SK-N-SH treated with all-trans-retinoic acid at 6 μM for 48 hours (cell line): ENCODE measurements at regions not wholly inside any gene's neighbourhood (a gene's known extent, or its start where the extent isn't known, plus 50 kb on each side); places are given as distances from the start of the nearest gene placed in this dataset.
A peak's percentile ranks its signal among the peaks of the same experiment; 100 is the strongest.

ENCODE experiments used
- ATAC-seq: fragments of 200-7000 bp; cut with Tn5 transposase; 3 replicates; pipeline ENCODE4 v1.9.1; 2020; ENCODE audit warnings: mild to moderate bottlenecking, moderate library complexity
- ARNTL ChIP-seq: fragments of 450-650 bp; formaldehyde crosslinking; IDR thresholded peaks from 2 replicates; pipeline ENCODE4 v1.5.0; 2020; ENCODE audit warnings: low read depth, mild to moderate bottlenecking, moderate library complexity, borderline replicate concordance
- CREB5 ChIP-seq: fragments of 250-450 bp; sonication (Bioruptor Pico); IDR thresholded peaks from 2 replicates; pipeline ENCODE4 v1.5.1; 2020; ENCODE audit warnings: low read depth, mild to moderate bottlenecking, moderate library complexity
- CSRNP3 ChIP-seq: fragments of 250-450 bp; sonication (Bioruptor Pico); IDR thresholded peaks from 2 replicates; pipeline ENCODE4 v1.5.1; 2021; ENCODE audit warnings: mild to moderate bottlenecking, moderate library complexity
- ESRRG ChIP-seq: fragments of 250-450 bp; sonication (Bioruptor Pico); IDR thresholded peaks from 2 replicates; pipeline ENCODE4 v1.6.1; 2021; ENCODE audit warnings: mild to moderate bottlenecking
- ISL1 ChIP-seq: fragments of 250-450 bp; sonication (Bioruptor Pico); IDR thresholded peaks from 2 replicates; pipeline ENCODE4 v2.1.2; 2022; ENCODE audit warnings: mild to moderate bottlenecking, moderate library complexity
- OSR1 ChIP-seq: fragments of 250-450 bp; sonication (Bioruptor Pico); IDR thresholded peaks from 2 replicates; pipeline ENCODE4 v1.8.0; 2022; ENCODE audit warnings: moderate library complexity, mild to moderate bottlenecking, inconsistent platforms
- PATZ1 ChIP-seq: fragments of 250-450 bp; sonication (Bioruptor Pico); IDR thresholded peaks from 2 replicates; pipeline ENCODE4 v1.8.0; 2020; ENCODE audit warnings: mild to moderate bottlenecking, moderate library complexity, borderline replicate concordance
- POU6F1 ChIP-seq: fragments of 250-450 bp; sonication (Bioruptor Pico); IDR thresholded peaks from 2 replicates; pipeline ENCODE4 v1.8.0; 2021; ENCODE audit warnings: low read depth, mild to moderate bottlenecking, moderate library complexity, borderline replicate concordance
- PPARA ChIP-seq: fragments of 250-450 bp; sonication (Bioruptor Pico); IDR thresholded peaks from 2 replicates; pipeline ENCODE4 v1.5.0; 2020; ENCODE audit warnings: mild to moderate bottlenecking, borderline replicate concordance
- RARB ChIP-seq: fragments of 250-450 bp; sonication (Bioruptor Pico); IDR thresholded peaks from 2 replicates; pipeline ENCODE4 v1.8.0; 2021; ENCODE audit warnings: mild to moderate bottlenecking, moderate library complexity
- SNAI2 ChIP-seq: fragments of 250-450 bp; sonication (Bioruptor Pico); IDR thresholded peaks from 2 replicates; pipeline ENCODE4 v1.5.0; 2020; ENCODE audit warnings: mild to moderate bottlenecking, moderate library complexity
- TCF4 ChIP-seq: fragments of 250-450 bp; sonication (Bioruptor Pico); IDR thresholded peaks from 2 replicates; pipeline ENCODE4 v1.8.0; 2021; ENCODE audit warnings: mild to moderate bottlenecking, moderate library complexity, borderline replicate concordance
- TOX ChIP-seq: fragments of 250-450 bp; sonication (Bioruptor Pico); IDR thresholded peaks from 2 replicates; pipeline ENCODE4 v1.8.0; 2021; ENCODE audit warnings: mild to moderate bottlenecking, moderate library complexity, borderline replicate concordance
- TSHZ2 ChIP-seq: fragments of 250-450 bp; sonication (Bioruptor Pico); IDR thresholded peaks from 2 replicates; pipeline ENCODE4 v1.5.0; 2020; ENCODE audit warnings: mild to moderate bottlenecking, moderate library complexity
- ZC3H10 ChIP-seq: fragments of 250-450 bp; sonication (Bioruptor Pico); IDR thresholded peaks from 2 replicates; pipeline ENCODE4 v1.5.1; 2021; ENCODE audit warnings: mild to moderate bottlenecking, moderate library complexity
- ZFP3 ChIP-seq: fragments of 250-450 bp; sonication (Bioruptor Pico); IDR thresholded peaks from 2 replicates; pipeline ENCODE4 v1.5.0; 2020; ENCODE audit warnings: mild to moderate bottlenecking, moderate library complexity
- ZFP30 ChIP-seq: fragments of 450-650 bp; formaldehyde crosslinking; IDR thresholded peaks from 2 replicates; pipeline ENCODE4 v1.5.0; 2022; ENCODE audit warnings: mild to moderate bottlenecking, moderate library complexity
- ZNF565 ChIP-seq: fragments of 450-650 bp; formaldehyde crosslinking; conservative IDR thresholded peaks from 2 replicates; pipeline ENCODE4 v1.5.0; 2020; ENCODE audit warnings: low read depth, mild to moderate bottlenecking, moderate library complexity
- ZNF70 ChIP-seq: fragments of 450-650 bp; formaldehyde crosslinking; IDR thresholded peaks from 2 replicates; pipeline ENCODE4 v1.5.0; 2020; ENCODE audit warnings: mild to moderate bottlenecking, moderate library complexity
- ZNF8 ChIP-seq: fragments of 450-650 bp; formaldehyde crosslinking; IDR thresholded peaks from 2 replicates; pipeline ENCODE4 v1.5.0; 2020; ENCODE audit warnings: mild to moderate bottlenecking, moderate library complexity

GRCh38 chr17:71460943-71461342, 659.9 kb upstream of the SOX9 start:
- TF ChIP-seq ZNF70 (CRISPR knock-in tag) (no peak), ZNF8 (CRISPR knock-in tag) (no peak), PATZ1 (CRISPR knock-in tag) (no peak), RARB (CRISPR knock-in tag) (no peak), POU6F1 (CRISPR knock-in tag) (no peak), CSRNP3 (CRISPR knock-in tag) (no peak), TCF4 (CRISPR knock-in tag) (no peak), ZFP3 (CRISPR knock-in tag) (no peak), ESRRG (CRISPR knock-in tag) (no peak), ZFP30 (no peak), ARNTL (CRISPR knock-in tag) (no peak), SNAI2 (CRISPR knock-in tag) (no peak), ISL1 (CRISPR knock-in tag) (no peak), OSR1 (CRISPR knock-in tag) (no peak), PPARA (CRISPR knock-in tag) (no peak), ZNF565 (CRISPR knock-in tag) (no peak)
- peak; percentile 73 for ATAC-seq

GRCh38 chr17:71461498-71462169, 659.2 kb upstream of the SOX9 start:
- TF ChIP-seq TSHZ2 (CRISPR knock-in tag) (no peak), OSR1 (CRISPR knock-in tag) (no peak), SNAI2 (CRISPR knock-in tag) (no peak), CREB5 (CRISPR knock-in tag) (no peak), TOX (CRISPR knock-in tag) (no peak), ESRRG (CRISPR knock-in tag) (no peak), ZNF70 (CRISPR knock-in tag) (no peak), ZC3H10 (CRISPR knock-in tag) (no peak), ZFP3 (CRISPR knock-in tag) (no peak), ZFP30 (no peak), ZNF565 (CRISPR knock-in tag) (no peak), POU6F1 (CRISPR knock-in tag) (no peak), PPARA (CRISPR knock-in tag) (no peak), ISL1 (CRISPR knock-in tag) (no peak), CSRNP3 (CRISPR knock-in tag) (no peak)
- ATAC-seq: no peak
